H1 (cell line): ENCODE measurements at regions not wholly inside any gene's neighbourhood (a gene's known extent, or its start where the extent isn't known, plus 50 kb on each side); places are given as distances from the start of the nearest gene placed in this dataset.

ENCODE experiments used
- CTCF ChIA-PET: fragments of 300-600 bp; sonication (Branson Sonifier 250); formaldehyde crosslinking; loops from one replicate; lab custom pipeline; 2021; ENCODE audit not compliant: partially characterized antibody; lab: Charles Lee
- POLR2A ChIA-PET: fragments of 300-600 bp; sonication (Branson Sonifier 250); formaldehyde crosslinking; loops from one replicate; lab custom pipeline; 2021; ENCODE audit warnings: inconsistent platforms; ENCODE audit not compliant: partially characterized antibody; lab: Charles Lee
- DNase-seq, 2 experiments: peaks; one replicate each; pipeline versions ENCODE4 v3.0.0 to v3.0.0-alpha.2; 2010 to 2022; ENCODE audit warnings: low spot score in 2 of 2, low read depth in 1 of 2, mixed read lengths in 1 of 2
- FAIRE-seq: peaks from 2 replicates; lab custom pipeline; 2011; peaks lifted over from hg19 to GRCh38; lab: Jason Lieb, UNC
- H2AFZ ChIP-seq: 2 replicates; pipeline ENCODE4 v1.8.1; 2012; ENCODE audit warnings: low read length, inconsistent platforms
- H2AK5ac ChIP-seq: 2 replicates; pipeline ENCODE4 v1.6.1; 2013; ENCODE audit warnings: low read depth, low read length
- H2BK120ac ChIP-seq: replicated peaks from 2 replicates; pipeline ENCODE3; 2013; ENCODE audit warnings: low read depth, low read length, inconsistent platforms
- H2BK12ac ChIP-seq: 2 replicates; pipeline ENCODE4 v1.6.1; 2013; ENCODE audit warnings: low read depth, low read length
- H2BK15ac ChIP-seq: 2 replicates; pipeline ENCODE4 v1.6.1; 2013; ENCODE audit warnings: low read length
- H2BK20ac ChIP-seq: 2 replicates; pipeline ENCODE4 v1.6.1; 2013; ENCODE audit warnings: low read length
- H2BK5ac ChIP-seq: 2 replicates; pipeline ENCODE4 v1.6.1; 2013; ENCODE audit warnings: low read depth, low read length
- H3K14ac ChIP-seq: 2 replicates; pipeline ENCODE4 v1.6.1; 2013; ENCODE audit warnings: inconsistent platforms; ENCODE audit not compliant: insufficient read length
- H3K18ac ChIP-seq: 2 replicates; pipeline ENCODE4 v1.6.1; 2013; ENCODE audit warnings: low read length; ENCODE audit errors: extremely low read depth
- H3K23ac ChIP-seq: 2 replicates; pipeline ENCODE4 v1.6.1; 2013; ENCODE audit warnings: inconsistent platforms; ENCODE audit not compliant: insufficient read length
- H3K23me2 ChIP-seq: 2 replicates; pipeline ENCODE4 v1.6.1; 2013; ENCODE audit warnings: low read depth, low read length
- H3K27ac ChIP-seq: 2 replicates; pipeline ENCODE4 v1.6.1; 2011; ENCODE audit warnings: low read depth, low read length, inconsistent platforms
- H3K27me3 ChIP-seq, 4 experiments: replicated peaks in 1 of 4; 1 replicate in 1 of 4; 2 replicates in 3 of 4; pipeline versions ENCODE4 v1.6.1 to v1.8.1; 2011 to 2013; ENCODE audit warnings: low read length in 3 of 4, mild to moderate bottlenecking in 3 of 4, inconsistent platforms in 2 of 4, mixed read lengths in 2 of 4, moderate library complexity in 1 of 4; ENCODE audit not compliant: control insufficient read depth in 3 of 4, insufficient read depth in 3 of 4; ENCODE audit errors: extremely low read depth in 1 of 4
- H3K36me3 ChIP-seq, 4 experiments: 2 replicates each; pipeline versions ENCODE4 v1.6.1 to v1.8.1; 2011 to 2013; ENCODE audit warnings: mild to moderate bottlenecking in 4 of 4, low read length in 3 of 4, moderate library complexity in 2 of 4, control low read depth in 1 of 4, inconsistent platforms in 1 of 4; ENCODE audit not compliant: insufficient read depth in 4 of 4, control insufficient read depth in 2 of 4
- H3K4ac ChIP-seq: replicated peaks from 2 replicates; pipeline ENCODE3; 2013; ENCODE audit warnings: low read length, low read depth, mixed read lengths, inconsistent platforms; ENCODE audit not compliant: insufficient read length
- H3K4me1 ChIP-seq, 4 experiments: replicated peaks in 1 of 4; 1 replicate in 1 of 4; 2 replicates in 3 of 4; pipeline versions ENCODE4 v1.6.1 to v1.8.1; 2011 to 2013; ENCODE audit warnings: low read length in 3 of 4, inconsistent platforms in 2 of 4, mixed read lengths in 1 of 4; ENCODE audit not compliant: insufficient read depth in 4 of 4, control insufficient read depth in 3 of 4
- H3K4me2 ChIP-seq, 2 experiments: 2 replicates each; pipeline versions ENCODE4 v1.6.1 to v1.8.1; 2011 to 2013; ENCODE audit warnings: low read depth in 2 of 2, low read length in 2 of 2, control low read depth in 1 of 2, inconsistent platforms in 1 of 2, mild to moderate bottlenecking in 1 of 2; ENCODE audit not compliant: insufficient read depth in 1 of 2
- H3K4me3 ChIP-seq, 4 experiments: fragments of 200-600, 300-600 bp in 1 of 4; sonication (generic), shearing (Covaris generic), sonication (Bioruptor Twin) in 1 of 4; 2 replicates each; pipeline versions ENCODE4 v1.5.1 to v1.8.1; 2011 to 2016; ENCODE audit warnings: low read length in 4 of 4, low read depth in 3 of 4, control low read depth in 2 of 4, inconsistent platforms in 2 of 4, mild to moderate bottlenecking in 2 of 4, mixed read lengths in 1 of 4, moderate library complexity in 1 of 4; ENCODE audit not compliant: insufficient read depth in 2 of 4; ENCODE audit errors: extremely low read depth in 1 of 4
- H3K56ac ChIP-seq: replicated peaks from 2 replicates; pipeline ENCODE3; 2013; ENCODE audit warnings: low read depth, mild to moderate bottlenecking, mixed read lengths, low read length, inconsistent platforms; ENCODE audit not compliant: insufficient read length
- H3K79me1 ChIP-seq: 2 replicates; pipeline ENCODE4 v1.6.1; 2013; ENCODE audit warnings: low read depth, low read length, control low read depth
- H3K79me2 ChIP-seq, 2 experiments: 2 replicates each; pipeline versions ENCODE4 v1.6.1 to v1.8.1; 2012 to 2013; ENCODE audit warnings: low read length in 2 of 2, mild to moderate bottlenecking in 2 of 2, inconsistent platforms in 1 of 2; ENCODE audit not compliant: insufficient read depth in 2 of 2, control insufficient read depth in 1 of 2
- H3K9ac ChIP-seq, 4 experiments: replicated peaks in 1 of 4; 1 replicate in 1 of 4; 2 replicates in 3 of 4; pipeline versions ENCODE4 v1.6.1 to v1.8.1; 2011 to 2013; ENCODE audit warnings: low read depth in 3 of 4, low read length in 3 of 4, control low read depth in 2 of 4, mild to moderate bottlenecking in 2 of 4, moderate library complexity in 2 of 4, inconsistent platforms in 1 of 4; ENCODE audit errors: extremely low read depth in 1 of 4
- H3K9me3 ChIP-seq, 2 experiments: 2 replicates each; pipeline versions ENCODE4 v1.6.1 to v1.8.1; 2012 to 2013; ENCODE audit warnings: mild to moderate bottlenecking in 2 of 2, moderate library complexity in 2 of 2, control low read depth in 1 of 2, inconsistent platforms in 1 of 2, low read depth in 1 of 2, low read length in 1 of 2, mixed read lengths in 1 of 2; ENCODE audit not compliant: insufficient read depth in 2 of 2
- H4K20me1 ChIP-seq, 2 experiments: replicated peaks in 1 of 2; 2 replicates each; pipeline versions ENCODE3 to v1.8.1; 2011 to 2013; ENCODE audit warnings: inconsistent platforms in 2 of 2, low read length in 2 of 2, mild to moderate bottlenecking in 1 of 2; ENCODE audit not compliant: insufficient read depth in 2 of 2, control insufficient read depth in 1 of 2
- H4K5ac ChIP-seq: 2 replicates; pipeline ENCODE4 v1.6.1; 2013; ENCODE audit warnings: low read length, low read depth, mixed read lengths, inconsistent platforms; ENCODE audit not compliant: insufficient read length
- H4K8ac ChIP-seq: 2 replicates; pipeline ENCODE4 v1.8.0; 2013; ENCODE audit warnings: mild to moderate bottlenecking, moderate library complexity, low read length, inconsistent platforms; ENCODE audit not compliant: insufficient read depth; ENCODE audit errors: extremely low read depth
- H4K91ac ChIP-seq: replicated peaks from 2 replicates; pipeline ENCODE3; 2013; ENCODE audit warnings: low read length, mixed read lengths, inconsistent platforms; ENCODE audit not compliant: insufficient read length
- ATF3 ChIP-seq: IDR thresholded peaks from 2 replicates; pipeline ENCODE4 v1.6.1; 2011; ENCODE audit warnings: low read depth, mild to moderate bottlenecking, low read length; ENCODE audit not compliant: insufficient read depth
- BACH1 ChIP-seq: IDR thresholded peaks from 2 replicates; pipeline ENCODE4 v1.6.1; 2012; ENCODE audit warnings: low read length, improper control_type of control experiment
- CBX5 ChIP-seq: fragments of 300-800, 300-1000 bp; sonication (generic); IDR thresholded peaks from 2 replicates; pipeline ENCODE4 v1.7.1; 2016; ENCODE audit warnings: antibody characterized with exemption, low read length, low read depth
- CBX8 ChIP-seq: fragments of 300-800, 300-1000 bp; sonication (generic); IDR thresholded peaks from 2 replicates; pipeline ENCODE4 v1.7.1; 2016; ENCODE audit warnings: low read depth, low read length, borderline replicate concordance
- EGR1 ChIP-seq: IDR thresholded peaks from 2 replicates; pipeline ENCODE4 v1.6.1; 2011; ENCODE audit warnings: low read depth, low read length, borderline replicate concordance
- EZH2 ChIP-seq: fragments of 200-600 bp; sonication (generic); IDR thresholded peaks from 2 replicates; pipeline ENCODE4 v1.7.1; 2012; ENCODE audit warnings: low read depth, mild to moderate bottlenecking, moderate library complexity, low read length, inconsistent platforms; ENCODE audit not compliant: severe bottlenecking
- FOSL1 ChIP-seq: IDR thresholded peaks from 2 replicates; pipeline ENCODE4 v1.6.1; 2011; ENCODE audit warnings: mild to moderate bottlenecking, low read depth, low read length, moderate library complexity; ENCODE audit not compliant: insufficient read depth
- MAFK ChIP-seq: IDR thresholded peaks from 2 replicates; pipeline ENCODE4 v1.6.1; 2012; ENCODE audit warnings: low read depth, mild to moderate bottlenecking, improper control_type of control experiment, low read length
- NANOG ChIP-seq: IDR thresholded peaks from 2 replicates; pipeline ENCODE4 v1.6.1; 2011; ENCODE audit warnings: low read length, low read depth, mild to moderate bottlenecking, inconsistent platforms; ENCODE audit not compliant: insufficient read depth, poor library complexity, severe bottlenecking
- PHF8 ChIP-seq: fragments of 200-600 bp; sonication (generic); conservative IDR thresholded peaks from 2 replicates; pipeline ENCODE4 v1.7.1; 2012; ENCODE audit warnings: low read depth, mild to moderate bottlenecking, inconsistent platforms, low read length, moderate library complexity
- SP4 ChIP-seq: IDR thresholded peaks from 2 replicates; pipeline ENCODE4 v1.6.1; 2012; ENCODE audit warnings: low read length, inconsistent platforms
- SRF ChIP-seq: IDR thresholded peaks from 2 replicates; pipeline ENCODE4 v1.6.1; 2011; ENCODE audit warnings: mild to moderate bottlenecking, low read depth, low read length, moderate library complexity
- TAF1 ChIP-seq: IDR thresholded peaks from 2 replicates; pipeline ENCODE4 v1.6.1; 2011; ENCODE audit warnings: mild to moderate bottlenecking, low read depth, low read length
- TAF7 ChIP-seq: optimal IDR thresholded peaks from 2 replicates; pipeline ENCODE3; 2011; ENCODE audit warnings: low read depth, mild to moderate bottlenecking, inconsistent platforms, low read length, moderate library complexity, borderline replicate concordance
- WGBS, 2 experiments: shearing (Covaris generic) in 1 of 2; methylation state at CpG; one replicate each; pipeline versions ENCODE4 v1.1.6 to v1.1.7; 2013 to 2015; ENCODE audit warnings: low lambda C conversion rate in 2 of 2, mixed read lengths in 2 of 2, inconsistent platforms in 1 of 2, low coverage in 1 of 2, missing lambda C conversion rate in 1 of 2; ENCODE audit not compliant: insufficient replicate concordance in 2 of 2, insufficient coverage in 1 of 2, insufficient read length in 1 of 2; ENCODE audit errors: extremely low coverage in 1 of 2, missing lambda C conversion rate in 1 of 2; 5-methylcytosine and 5-hydroxymethylcytosine counted together

GRCh38 chr14:30348445-30348844 is 210.5 kb upstream of the G2E3 start:
- Histone ChIP-seq H3K18ac (no peak overlapping the region), H3K27ac (no peak overlapping the region), H3K4me2 (no peak overlapping the region), H2BK5ac (no peak overlapping the region), H4K5ac (no peak overlapping the region), H3K9ac (no peak overlapping the region), H3K4me3 (no peak overlapping the region), H3K4me1 (peaks cover 0 to 6% (median 1%) of the 10 kb centered on the region in 4 experiments; a peak in 2 of 7 replicates), H3K4ac (no peak overlapping the region), H3K27me3 (no peaks in the 10 kb centered on the region), H3K23ac (no peak overlapping the region), H4K8ac (no peak overlapping the region), H2AFZ (no peak overlapping the region), H3K56ac (no peak overlapping the region)
- ChIA-PET CTCF (interaction anchor here (0.6 to 1.2 kb wide), 2 partner anchors 8 to 17 kb away, joined by 3 read pairs; no protein-coding TSS in a partner anchor), POLR2A (no interaction called here)
- TF ChIP-seq CBX8 (no peak), PHF8 (no peak), TAF7 (no peak), FOSL1 (no peak), SRF (no peak), BACH1 (no peak), EGR1 (no peak), MAFK (no peak), EZH2 (no peak), CBX5 (no peak), NANOG (no peak), TAF1 (no peak), ATF3 (no peak), SP4 (no peak)
- TF ChIP-seq, all 59 proteins: peak for 0
- DNase-seq, result no peak
- 90% methylated on average over 2 of the region's 2 CpGs; no CpG with 5 or more reads in 1 of the 2 experiments for WGBS, 2 experiments
- no peaks in the 10 kb centered on the region for H4K20me1 ChIP-seq
- no peak overlapping the region for H2BK120ac ChIP-seq
- no peak overlapping the region for H2BK20ac ChIP-seq
- H2BK12ac ChIP-seq, result no peak overlapping the region
- H2BK15ac ChIP-seq, result no peak overlapping the region
- H3K23me2 ChIP-seq, result no peaks in the 10 kb centered on the region
- H3K36me3 ChIP-seq, result no peaks in the 10 kb centered on the region
- no peaks in the 10 kb centered on the region for H3K79me1 ChIP-seq
- H3K9me3 ChIP-seq, result no peaks in the 10 kb centered on the region
- no peak overlapping the region for H3K14ac ChIP-seq
- FAIRE-seq, result no peak
- H2AK5ac ChIP-seq, result no peak overlapping the region
- H3K79me2 ChIP-seq, result no peaks in the 10 kb centered on the region
- no peak overlapping the region for H4K91ac ChIP-seq
